ENCODE measurements at regions not wholly inside any gene's neighbourhood (a gene's known extent, or its start where the extent isn't known, plus 50 kb on each side); places are given as distances from the start of the nearest gene placed in this dataset.

- no peak for TF ChIP-seq CTCF (IDR thresholded peaks at IDR 0.05; ENCODE audit: insufficient read depth, low read depth, low read length)
- TF ChIP-seq EZH2 (IDR thresholded peaks at IDR 0.05; ENCODE audit: insufficient read depth, low read length) = no peak
These were observed 110.0 kb upstream of the KIRREL3 start for GRCh38 chr11:127110542-127110941.

All from astrocyte (in vitro differentiated cells and primary cell).